ENCODE measurements at regions not wholly inside any gene's neighbourhood (a gene's known extent, or its start where the extent isn't known, plus 50 kb on each side); places are given as distances from the start of the nearest gene placed in this dataset.

DNA sequence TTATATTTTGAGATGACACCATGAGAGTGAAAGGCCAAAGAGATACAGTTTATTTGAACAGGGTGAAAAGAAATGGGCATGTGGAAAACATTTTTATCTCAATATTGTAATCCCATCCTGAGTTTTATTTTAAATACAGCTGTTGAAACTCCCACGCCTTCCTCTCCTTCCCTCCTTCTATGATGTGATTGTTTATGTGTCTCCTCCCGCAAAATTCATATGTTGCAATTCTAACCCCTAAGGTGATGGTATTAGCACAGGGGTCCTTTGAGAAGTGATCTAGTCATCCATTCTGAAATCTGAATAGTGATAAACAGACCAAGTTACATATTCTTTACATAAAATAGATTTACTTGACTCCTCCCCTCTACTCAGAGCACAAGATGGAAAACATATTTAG, 1275.4 kb upstream of the C9orf72 start (continued):
- TF ChIP-seq ELF1 (IDR thresholded peaks at IDR 0.05; ENCODE audit: borderline replicate concordance, low read depth), result no peak
- TF ChIP-seq FOSL1 (IDR thresholded peaks at IDR 0.05; ENCODE audit: low read depth), result no peak
- no peak for TF ChIP-seq POLR2AphosphoS5 (IDR thresholded peaks at IDR 0.05; ENCODE audit: low read depth, low read length)
- TF ChIP-seq CBX3 (IDR thresholded peaks at IDR 0.05; ENCODE audit: low read depth), result no peak

DNA sequence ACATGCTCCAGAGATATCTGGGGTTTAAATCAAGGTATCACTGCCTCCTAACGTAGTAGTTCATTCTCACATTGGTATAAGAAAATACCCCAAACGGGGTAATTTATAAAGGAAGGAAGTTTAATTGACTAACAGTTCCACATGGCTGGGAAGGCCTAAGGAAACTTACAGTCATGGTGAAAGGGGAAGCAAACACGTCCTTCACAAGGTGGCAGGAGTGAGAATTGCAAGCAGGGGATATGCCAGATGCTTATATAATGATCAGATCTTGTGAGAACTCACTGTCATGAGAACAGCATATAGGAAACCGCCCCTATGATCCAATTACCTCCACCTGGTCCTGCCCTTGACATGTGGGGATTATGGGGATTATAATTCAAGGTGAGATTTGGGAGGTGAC, 1280.2 kb upstream of the C9orf72 start:
- peak; percentile 52; the same call in 1 of the 2 replicates for ATAC-seq
- BruUV-seq (replicated peaks), result no TSS peak
- RAD21 ChIA-PET (ENCODE audit: low non-redundant PET in 1 of 2, low total read pairs in 2 of 2, uncharacterized antibody in 2 of 2, unreplicated experiment in 2 of 2), result no interaction called here

More for the DNA sequence above, 1280.2 kb upstream of the C9orf72 start:
- Histone ChIP-seq H3K79me2 (ENCODE audit: insufficient read depth, low read length) (no peaks in the 10 kb centered on the region), H3K4me1 (ENCODE audit: control insufficient read depth in 1 of 2, insufficient read depth in 2 of 2, low read length in 2 of 2) (no peaks in the 10 kb centered on the region), H3K27ac (ENCODE audit: low read depth, low read length) (no peak overlapping the region), H3K9ac (ENCODE audit: low read length) (no peak overlapping the region), H3K27me3 (ENCODE audit: insufficient read depth, low read length) (no peaks in the 10 kb centered on the region), H4K20me1 (ENCODE audit: insufficient read depth) (no peaks in the 10 kb centered on the region), H3K4me3 (replicated peaks in 1 of 2; ENCODE audit: low read depth in 1 of 2, low read length in 2 of 2) (no peak overlapping the region), H2AFZ (ENCODE audit: low read depth, low read length, poor library complexity, severe bottlenecking) (no peak overlapping the region), H3K9me3 (ENCODE audit: control insufficient read depth in 1 of 2, insufficient read depth in 1 of 2, low read depth in 1 of 2, low read length in 2 of 2) (no peaks in the 10 kb centered on the region; a peak in 1 of 4 replicates), H3K9me2 (ENCODE audit: insufficient read depth) (no peaks in the 10 kb centered on the region), H3K36me3 (ENCODE audit: control insufficient read depth in 1 of 2, insufficient read depth in 2 of 2, low read length in 2 of 2) (no peaks in the 10 kb centered on the region), H3K4me2 (ENCODE audit: low read length) (no peak overlapping the region)
- no peak for DNase-seq (ENCODE audit: low read depth, low spot score)
- TF ChIP-seq, protein P1, sequence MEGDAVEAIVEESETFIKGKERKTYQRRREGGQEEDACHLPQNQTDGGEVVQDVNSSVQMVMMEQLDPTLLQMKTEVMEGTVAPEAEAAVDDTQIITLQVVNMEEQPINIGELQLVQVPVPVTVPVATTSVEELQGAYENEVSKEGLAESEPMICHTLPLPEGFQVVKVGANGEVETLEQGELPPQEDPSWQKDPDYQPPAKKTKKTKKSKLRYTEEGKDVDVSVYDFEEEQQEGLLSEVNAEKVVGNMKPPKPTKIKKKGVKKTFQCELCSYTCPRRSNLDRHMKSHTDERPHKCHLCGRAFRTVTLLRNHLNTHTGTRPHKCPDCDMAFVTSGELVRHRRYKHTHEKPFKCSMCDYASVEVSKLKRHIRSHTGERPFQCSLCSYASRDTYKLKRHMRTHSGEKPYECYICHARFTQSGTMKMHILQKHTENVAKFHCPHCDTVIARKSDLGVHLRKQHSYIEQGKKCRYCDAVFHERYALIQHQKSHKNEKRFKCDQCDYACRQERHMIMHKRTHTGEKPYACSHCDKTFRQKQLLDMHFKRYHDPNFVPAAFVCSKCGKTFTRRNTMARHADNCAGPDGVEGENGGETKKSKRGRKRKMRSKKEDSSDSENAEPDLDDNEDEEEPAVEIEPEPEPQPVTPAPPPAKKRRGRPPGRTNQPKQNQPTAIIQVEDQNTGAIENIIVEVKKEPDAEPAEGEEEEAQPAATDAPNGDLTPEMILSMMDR (IDR thresholded peaks at IDR 0.05 in 2 of 3, conservative IDR thresholded peaks at IDR 0.05 in 1 of 3; ENCODE audit: borderline replicate concordance in 1 of 3, insufficient read depth in 1 of 3, low read depth in 2 of 3, low read length in 2 of 3), result no peak
- TF ChIP-seq POLR2A (IDR thresholded peaks at IDR 0.05; ENCODE audit: borderline replicate concordance, extremely low read depth, insufficient read depth, insufficient read length) (no peak), TCF7L2 (IDR thresholded peaks at IDR 0.05; ENCODE audit: borderline replicate concordance, extremely low read depth, insufficient read depth, insufficient read length) (no peak), POLR2AphosphoS5 (IDR thresholded peaks at IDR 0.05; ENCODE audit: low read depth, low read length) (no peak)
- TF ChIP-seq, protein P2, sequence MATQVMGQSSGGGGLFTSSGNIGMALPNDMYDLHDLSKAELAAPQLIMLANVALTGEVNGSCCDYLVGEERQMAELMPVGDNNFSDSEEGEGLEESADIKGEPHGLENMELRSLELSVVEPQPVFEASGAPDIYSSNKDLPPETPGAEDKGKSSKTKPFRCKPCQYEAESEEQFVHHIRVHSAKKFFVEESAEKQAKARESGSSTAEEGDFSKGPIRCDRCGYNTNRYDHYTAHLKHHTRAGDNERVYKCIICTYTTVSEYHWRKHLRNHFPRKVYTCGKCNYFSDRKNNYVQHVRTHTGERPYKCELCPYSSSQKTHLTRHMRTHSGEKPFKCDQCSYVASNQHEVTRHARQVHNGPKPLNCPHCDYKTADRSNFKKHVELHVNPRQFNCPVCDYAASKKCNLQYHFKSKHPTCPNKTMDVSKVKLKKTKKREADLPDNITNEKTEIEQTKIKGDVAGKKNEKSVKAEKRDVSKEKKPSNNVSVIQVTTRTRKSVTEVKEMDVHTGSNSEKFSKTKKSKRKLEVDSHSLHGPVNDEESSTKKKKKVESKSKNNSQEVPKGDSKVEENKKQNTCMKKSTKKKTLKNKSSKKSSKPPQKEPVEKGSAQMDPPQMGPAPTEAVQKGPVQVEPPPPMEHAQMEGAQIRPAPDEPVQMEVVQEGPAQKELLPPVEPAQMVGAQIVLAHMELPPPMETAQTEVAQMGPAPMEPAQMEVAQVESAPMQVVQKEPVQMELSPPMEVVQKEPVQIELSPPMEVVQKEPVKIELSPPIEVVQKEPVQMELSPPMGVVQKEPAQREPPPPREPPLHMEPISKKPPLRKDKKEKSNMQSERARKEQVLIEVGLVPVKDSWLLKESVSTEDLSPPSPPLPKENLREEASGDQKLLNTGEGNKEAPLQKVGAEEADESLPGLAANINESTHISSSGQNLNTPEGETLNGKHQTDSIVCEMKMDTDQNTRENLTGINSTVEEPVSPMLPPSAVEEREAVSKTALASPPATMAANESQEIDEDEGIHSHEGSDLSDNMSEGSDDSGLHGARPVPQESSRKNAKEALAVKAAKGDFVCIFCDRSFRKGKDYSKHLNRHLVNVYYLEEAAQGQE (IDR thresholded peaks at IDR 0.05; ENCODE audit: low read depth), result no peak
- TF ChIP-seq, protein P3, sequence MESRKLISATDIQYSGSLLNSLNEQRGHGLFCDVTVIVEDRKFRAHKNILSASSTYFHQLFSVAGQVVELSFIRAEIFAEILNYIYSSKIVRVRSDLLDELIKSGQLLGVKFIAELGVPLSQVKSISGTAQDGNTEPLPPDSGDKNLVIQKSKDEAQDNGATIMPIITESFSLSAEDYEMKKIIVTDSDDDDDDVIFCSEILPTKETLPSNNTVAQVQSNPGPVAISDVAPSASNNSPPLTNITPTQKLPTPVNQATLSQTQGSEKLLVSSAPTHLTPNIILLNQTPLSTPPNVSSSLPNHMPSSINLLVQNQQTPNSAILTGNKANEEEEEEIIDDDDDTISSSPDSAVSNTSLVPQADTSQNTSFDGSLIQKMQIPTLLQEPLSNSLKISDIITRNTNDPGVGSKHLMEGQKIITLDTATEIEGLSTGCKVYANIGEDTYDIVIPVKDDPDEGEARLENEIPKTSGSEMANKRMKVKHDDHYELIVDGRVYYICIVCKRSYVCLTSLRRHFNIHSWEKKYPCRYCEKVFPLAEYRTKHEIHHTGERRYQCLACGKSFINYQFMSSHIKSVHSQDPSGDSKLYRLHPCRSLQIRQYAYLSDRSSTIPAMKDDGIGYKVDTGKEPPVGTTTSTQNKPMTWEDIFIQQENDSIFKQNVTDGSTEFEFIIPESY (IDR thresholded peaks at IDR 0.05; ENCODE audit: extremely low read depth, insufficient replicate concordance, low read length), result no peak
- CTCF ChIA-PET, result no interaction called here
- intact Hi-C loops (cut with micrococcal nuclease), result no loop called here
- POLR2A ChIA-PET, result no interaction called here
